Loucy (cell line): ENCODE measurements at regions not wholly inside any gene's neighbourhood (a gene's known extent, or its start where the extent isn't known, plus 50 kb on each side); places are given as distances from the start of the nearest gene placed in this dataset.

ENCODE experiments used
- CTCF ChIP-seq: fragments of 200-600 bp; sonication (generic); conservative IDR thresholded peaks from 2 replicates; pipeline ENCODE4 v1.5.1; 2014; ENCODE audit warnings: mild to moderate bottlenecking, antibody characterized with exemption, low read length
- EZH2phosphoT487 ChIP-seq: fragments of 200-600 bp; IDR thresholded peaks from 2 replicates; pipeline ENCODE4 v1.6.1; 2018; ENCODE audit warnings: antibody characterized with exemption, mild to moderate bottlenecking, moderate library complexity, borderline replicate concordance

GRCh38 chr6:140576004-140576555 lies 1201.6 kb upstream of the CITED2 start:
- TF ChIP-seq CTCF (no peak), EZH2phosphoT487 (no peak)
